Cardiac fibroblast (primary cell): ENCODE measurements at regions not wholly inside any gene's neighbourhood (a gene's known extent, or its start where the extent isn't known, plus 50 kb on each side); places are given as distances from the start of the nearest gene placed in this dataset.

Experiments used
- DNase-seq, 2 donors: peaks; one replicate each; pipeline versions ENCODE4 v3.0.0 to v3.0.0-alpha.2; 2010; ENCODE audit warnings: low read depth in 2 of 2
- H3K4me3 ChIP-seq, 2 donors: replicated peaks in 1 of 2; 1 replicate in 1 of 2; 2 replicates in 1 of 2; pipeline ENCODE4 v1.5.1; 2011; ENCODE audit warnings: low read depth in 2 of 2, low read length in 2 of 2, mild to moderate bottlenecking in 2 of 2, moderate library complexity in 1 of 2
- TF ChIP-seq, protein P1 (sequence below): IDR thresholded peaks from one replicate; pipeline ENCODE4 v1.5.1; 2011; ENCODE audit warnings: low read depth, mild to moderate bottlenecking, low read length, inconsistent platforms

DNA sequence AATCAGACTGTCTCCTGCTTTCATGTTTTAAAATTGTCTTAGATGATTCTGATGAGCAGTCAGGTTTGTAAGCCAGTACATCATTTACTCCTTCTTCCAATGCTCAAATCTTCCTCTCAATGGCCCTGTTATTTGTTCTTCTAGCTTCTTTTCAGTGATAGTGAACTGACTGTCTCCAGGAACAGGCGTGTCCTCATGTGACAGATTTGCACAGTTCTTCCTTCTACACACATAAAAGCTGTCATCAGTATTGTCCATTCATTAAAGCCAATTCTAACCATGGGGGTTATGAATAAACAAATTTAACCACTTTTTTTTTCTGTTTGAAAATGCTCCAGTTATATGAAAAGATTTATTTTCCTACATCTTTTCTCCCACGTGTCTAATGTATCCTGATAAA lies 308.7 kb upstream of the SORCS1 start:
- TF ChIP-seq, protein P1, sequence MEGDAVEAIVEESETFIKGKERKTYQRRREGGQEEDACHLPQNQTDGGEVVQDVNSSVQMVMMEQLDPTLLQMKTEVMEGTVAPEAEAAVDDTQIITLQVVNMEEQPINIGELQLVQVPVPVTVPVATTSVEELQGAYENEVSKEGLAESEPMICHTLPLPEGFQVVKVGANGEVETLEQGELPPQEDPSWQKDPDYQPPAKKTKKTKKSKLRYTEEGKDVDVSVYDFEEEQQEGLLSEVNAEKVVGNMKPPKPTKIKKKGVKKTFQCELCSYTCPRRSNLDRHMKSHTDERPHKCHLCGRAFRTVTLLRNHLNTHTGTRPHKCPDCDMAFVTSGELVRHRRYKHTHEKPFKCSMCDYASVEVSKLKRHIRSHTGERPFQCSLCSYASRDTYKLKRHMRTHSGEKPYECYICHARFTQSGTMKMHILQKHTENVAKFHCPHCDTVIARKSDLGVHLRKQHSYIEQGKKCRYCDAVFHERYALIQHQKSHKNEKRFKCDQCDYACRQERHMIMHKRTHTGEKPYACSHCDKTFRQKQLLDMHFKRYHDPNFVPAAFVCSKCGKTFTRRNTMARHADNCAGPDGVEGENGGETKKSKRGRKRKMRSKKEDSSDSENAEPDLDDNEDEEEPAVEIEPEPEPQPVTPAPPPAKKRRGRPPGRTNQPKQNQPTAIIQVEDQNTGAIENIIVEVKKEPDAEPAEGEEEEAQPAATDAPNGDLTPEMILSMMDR, result no peak
- DNase-seq, result no peak
- no peak overlapping the region for H3K4me3 ChIP-seq

DNA sequence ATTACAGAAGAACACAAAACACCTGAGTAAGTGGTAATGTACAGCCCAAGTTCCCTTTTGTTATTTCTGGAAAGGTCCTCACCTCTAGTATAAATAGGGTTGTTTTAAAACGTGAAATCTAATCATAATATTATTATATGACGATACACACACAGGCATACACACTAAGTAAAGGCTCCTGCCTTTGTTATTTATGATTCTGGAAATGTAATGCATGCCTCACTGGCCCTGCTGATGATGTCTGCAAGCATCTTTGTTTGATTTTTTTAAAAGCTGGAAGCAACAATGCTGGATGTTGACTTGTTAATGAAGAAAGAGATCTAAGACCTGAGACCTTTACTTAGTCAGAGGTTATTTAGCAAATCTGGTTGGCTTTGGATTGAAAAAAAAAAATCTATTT lies 307.4 kb upstream of the SORCS1 start:
- H3K4me3 ChIP-seq, result no peak overlapping the region
- TF ChIP-seq, protein P1, result no peak
- DNase-seq, result no peak

DNA sequence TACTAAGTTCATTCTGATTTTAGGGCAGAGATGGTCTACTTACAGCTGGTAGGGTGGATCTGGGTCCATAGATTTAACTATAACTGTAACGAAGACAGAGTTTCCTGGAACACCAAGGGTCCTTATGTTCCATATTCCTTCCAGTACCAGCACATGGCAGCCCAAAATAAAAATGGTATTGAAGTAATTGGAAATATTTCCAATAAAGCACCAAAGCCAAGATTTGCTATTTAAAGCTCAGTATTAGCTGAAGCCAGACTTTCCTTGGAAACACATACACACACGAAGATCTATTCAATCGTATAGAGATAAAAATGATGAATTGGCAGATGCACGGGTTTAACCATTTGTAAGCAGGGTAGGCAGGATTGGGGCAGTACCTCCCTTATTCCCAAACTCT lies 289.1 kb upstream of the SORCS1 start:
- TF ChIP-seq, protein P1, result no peak
- H3K4me3 ChIP-seq, result no peak overlapping the region
- DNase-seq, result no peak

DNA sequence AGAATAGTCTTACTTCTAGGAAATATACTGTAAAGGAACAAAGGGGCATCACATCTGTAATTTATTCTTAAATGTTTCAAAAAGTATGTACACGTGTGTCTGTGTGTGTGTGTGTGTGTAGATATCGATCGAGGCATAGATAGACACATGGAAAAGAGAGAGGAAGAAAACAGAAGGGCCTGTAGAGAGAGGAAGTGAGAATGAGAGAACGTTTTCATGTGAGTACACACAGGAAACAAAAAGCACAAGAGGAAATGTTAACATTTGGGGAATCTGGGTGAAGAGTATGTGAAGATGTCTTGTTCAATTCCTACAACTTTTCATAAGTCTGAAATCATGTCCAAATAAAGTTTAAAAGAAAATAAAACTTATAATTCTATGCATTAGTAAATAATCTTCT lies 286.5 kb upstream of the SORCS1 start:
- TF ChIP-seq, protein P1, result no peak
- H3K4me3 ChIP-seq, result no peak overlapping the region
- no peak for DNase-seq

DNA sequence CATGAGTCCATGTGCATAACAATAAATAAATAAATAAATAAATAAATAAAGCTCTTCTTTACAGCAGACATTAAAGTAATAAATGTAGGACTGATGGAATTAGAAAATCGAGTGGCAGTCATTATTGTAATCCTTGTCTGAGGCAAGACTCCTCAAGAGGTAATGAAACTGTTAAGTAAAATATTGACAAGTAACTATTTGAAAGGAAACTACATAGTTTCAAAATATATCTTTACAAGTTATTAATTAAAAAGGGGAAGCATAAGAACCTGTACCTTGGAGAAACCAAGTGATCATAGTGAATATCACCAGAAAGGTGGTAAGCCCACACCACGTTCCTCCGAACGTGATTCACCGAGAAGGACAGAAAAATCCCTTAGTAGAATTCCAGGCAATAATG lies 285.6 kb upstream of the SORCS1 start:
- H3K4me3 ChIP-seq, result no peak overlapping the region
- TF ChIP-seq, protein P1, result no peak
- no peak for DNase-seq

DNA sequence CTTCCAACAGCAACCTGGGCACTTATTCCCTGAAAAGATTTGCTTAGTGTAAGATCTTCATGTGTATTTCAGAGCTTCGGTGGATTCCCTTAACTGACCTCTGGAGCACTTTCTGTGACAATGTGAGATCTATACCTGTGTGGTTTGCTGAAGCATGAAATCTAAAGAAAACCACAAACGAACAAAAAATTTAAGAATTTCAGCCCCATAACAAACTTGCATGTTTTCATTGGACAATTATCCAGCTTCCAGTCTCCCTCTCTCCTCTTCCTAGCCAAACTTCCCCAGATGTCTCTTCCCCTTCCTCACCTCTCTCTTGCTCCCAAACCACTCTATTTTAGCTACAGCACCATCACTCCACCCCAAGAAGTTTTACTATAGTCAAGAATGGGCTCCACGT lies 279.9 kb upstream of the SORCS1 start:
- no peak overlapping the region for H3K4me3 ChIP-seq
- TF ChIP-seq, protein P1, result no peak
- no peak for DNase-seq

DNA sequence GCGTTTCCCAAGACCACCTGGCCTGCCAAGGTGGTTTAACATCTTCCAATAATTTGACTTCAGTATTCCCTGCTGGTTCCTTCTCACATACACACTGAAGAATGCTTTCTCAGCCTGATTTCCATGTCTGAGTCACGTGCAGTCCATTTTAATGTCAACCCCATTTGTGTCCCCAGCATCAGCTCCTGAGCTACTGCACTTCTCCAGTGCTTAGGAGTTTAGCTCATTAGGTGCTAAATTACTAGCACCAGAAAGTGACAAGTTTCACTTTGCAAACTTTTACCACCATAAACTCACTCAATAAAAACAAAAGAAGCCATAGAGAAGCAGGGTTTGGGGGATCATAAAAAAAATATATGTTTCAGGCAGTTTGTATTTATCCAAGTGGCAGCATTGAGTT lies 279.3 kb upstream of the SORCS1 start:
- DNase-seq, result no peak
- TF ChIP-seq, protein P1, result no peak

More for the DNA sequence above, 279.3 kb upstream of the SORCS1 start:
- H3K4me3 ChIP-seq, result no peak overlapping the region
